GM12878 (cell line): ENCODE measurements at regions not wholly inside any gene's neighbourhood (a gene's known extent, or its start where the extent isn't known, plus 50 kb on each side); places are given as distances from the start of the nearest gene placed in this dataset.

Experiments used
- ATAC-seq: fragments of 200-7000 bp; cut with Tn5 transposase; 3 replicates; pipeline ENCODE4 v1.9.1; 2020; ENCODE audit warnings: mild to moderate bottlenecking, moderate library complexity
- BruUV-seq: library from RNA; stranded (reverse); fragments of 400-500 nt; replicated peaks from 2 replicates; lab custom pipeline; 2021; lab: Mats Ljungman, UMichigan
- CTCF ChIA-PET: fragments of 300-600 bp; sonication (Branson Sonifier 250); formaldehyde crosslinking; extraction: SDS; loops from one replicate; lab custom pipeline; 2021; ENCODE audit warnings: inconsistent platforms; lab: Yijun Ruan, JAX
- POLR2A ChIA-PET: fragments of 350-600 bp; formaldehyde crosslinking; extraction: SDS; loops from one replicate; lab custom pipeline; 2021; ENCODE audit warnings: inconsistent platforms; lab: Charles Lee
- RAD21 ChIA-PET: fragments of 300-600 bp; sonication (Branson Sonifier 250); formaldehyde crosslinking; loops from one replicate; lab custom pipeline; 2023; ENCODE audit warnings: antibody characterized with exemption; ENCODE audit not compliant: unreplicated experiment; lab: Charles Lee
- SMC1A ChIA-PET: fragments of 300-600 bp; sonication (Branson Sonifier 250); formaldehyde crosslinking; loops from one replicate; lab custom pipeline; 2023; ENCODE audit not compliant: unreplicated experiment, uncharacterized antibody; lab: Charles Lee
- DNase-seq: peaks from one replicate; pipeline ENCODE4 v3.0.0-alpha.2; 2011; ENCODE audit warnings: low read depth, low spot score
- FAIRE-seq: peaks from 3 replicates; lab custom pipeline; 2011; peaks lifted over from hg19 to GRCh38; lab: Jason Lieb, UNC
- H2AFZ ChIP-seq: 2 replicates; pipeline ENCODE4 v1.6.0; 2011; ENCODE audit warnings: low read depth, low read length, control low read depth; ENCODE audit not compliant: control insufficient read depth
- H3K27ac ChIP-seq: 2 replicates; pipeline ENCODE4 v1.5.1; 2011; ENCODE audit warnings: control low read depth; ENCODE audit not compliant: control insufficient read depth, insufficient read depth
- H3K27me3 ChIP-seq, 2 experiments: replicated peaks in 1 of 2; 2 replicates each; pipeline versions ENCODE4 v1.6.0 to v1.6.1; 2011; ENCODE audit warnings: low read length in 1 of 2; ENCODE audit not compliant: control insufficient read depth in 2 of 2, insufficient read depth in 2 of 2
- H3K36me3 ChIP-seq, 2 experiments: 2 replicates each; pipeline ENCODE4 v1.5.1; 2011; ENCODE audit warnings: low read length in 1 of 2; ENCODE audit not compliant: control insufficient read depth in 2 of 2, insufficient read depth in 2 of 2
- H3K4me1 ChIP-seq: 2 replicates; pipeline ENCODE4 v1.6.1; 2011; ENCODE audit warnings: mild to moderate bottlenecking, low read length, moderate library complexity, mixed read lengths; ENCODE audit not compliant: control insufficient read depth, insufficient read depth
- H3K4me2 ChIP-seq: 2 replicates; pipeline ENCODE4 v1.6.0; 2011; ENCODE audit warnings: control low read depth; ENCODE audit not compliant: control insufficient read depth, insufficient read depth
- H3K4me3 ChIP-seq: fragments of 200-600 bp; sonication (generic); 2 replicates; pipeline ENCODE4 v1.5.1; 2016
- H3K79me2 ChIP-seq: 2 replicates; pipeline ENCODE4 v1.6.0; 2011; ENCODE audit warnings: low read length; ENCODE audit not compliant: control insufficient read depth, insufficient read depth
- H3K9ac ChIP-seq: 2 replicates; pipeline ENCODE4 v1.8.0; 2011; ENCODE audit warnings: low read length, control low read depth, mixed read lengths; ENCODE audit not compliant: control insufficient read depth, insufficient read depth
- H3K9me3 ChIP-seq: replicated peaks from 3 replicates; pipeline ENCODE4 v1.5.1; 2011; ENCODE audit warnings: mild to moderate bottlenecking, low read length; ENCODE audit not compliant: control insufficient read depth, insufficient read depth
- H4K20me1 ChIP-seq: 2 replicates; pipeline ENCODE4 v1.6.0; 2011; ENCODE audit not compliant: control insufficient read depth, insufficient read depth
- ATF7 ChIP-seq: fragments of 450-650 bp; IDR thresholded peaks from 2 replicates; pipeline ENCODE4 v1.6.1; 2016; ENCODE audit warnings: low read depth, mild to moderate bottlenecking
- BCLAF1 ChIP-seq: fragments of 450-650 bp; IDR thresholded peaks from 2 replicates; pipeline ENCODE4 v1.6.1; 2017; ENCODE audit warnings: antibody characterized with exemption, mild to moderate bottlenecking, moderate library complexity
- CEBPB ChIP-seq, 2 experiments: fragments of 150-350 bp in 1 of 2; IDR thresholded peaks; 2 replicates each; pipeline ENCODE4 v1.6.1; 2012 to 2014; ENCODE audit warnings: low read depth in 2 of 2, low read length in 2 of 2, borderline replicate concordance in 1 of 2, inconsistent platforms in 1 of 2
- CHD1 ChIP-seq: IDR thresholded peaks from 2 replicates; pipeline ENCODE4 v1.6.1; 2012; ENCODE audit warnings: low read depth, low read length, improper control_type of control experiment
- CREB1 ChIP-seq: IDR thresholded peaks from 2 replicates; pipeline ENCODE4 v1.6.1; 2012; ENCODE audit warnings: low read depth, mild to moderate bottlenecking, inconsistent platforms
- EP300 ChIP-seq, 2 experiments: fragments of 150-350 bp in 1 of 2; IDR thresholded peaks; 2 replicates each; pipeline ENCODE4 v1.6.1; 2011 to 2012; ENCODE audit warnings: low read depth in 2 of 2, low read length in 2 of 2, borderline replicate concordance in 1 of 2, improper control_type of control experiment in 1 of 2, inconsistent platforms in 1 of 2; ENCODE audit not compliant: control insufficient read depth in 1 of 2
- NFIC ChIP-seq: IDR thresholded peaks from 2 replicates; pipeline ENCODE4 v1.6.1; 2012; ENCODE audit warnings: low read depth, mild to moderate bottlenecking, inconsistent platforms, low read length, moderate library complexity
- NR2C2 ChIP-seq: IDR thresholded peaks from 2 replicates; pipeline ENCODE4 v1.6.1; 2011; ENCODE audit warnings: borderline replicate concordance, low read depth; ENCODE audit not compliant: control insufficient read depth, insufficient read length
- RCOR1 ChIP-seq: conservative IDR thresholded peaks from 2 replicates; pipeline ENCODE4 v1.6.1; 2012; ENCODE audit warnings: low read depth, low read length, improper control_type of control experiment
- SIX5 ChIP-seq: IDR thresholded peaks from 2 replicates; pipeline ENCODE4 v1.6.1; 2011; ENCODE audit warnings: mild to moderate bottlenecking, low read depth, low read length, moderate library complexity; ENCODE audit not compliant: severe bottlenecking
- SMAD1 ChIP-seq: fragments of 450-650 bp; IDR thresholded peaks from 2 replicates; pipeline ENCODE4 v1.6.1; 2018; ENCODE audit warnings: mild to moderate bottlenecking, low read depth; ENCODE audit not compliant: partially characterized antibody
- SP1 ChIP-seq: IDR thresholded peaks from one replicate; pipeline ENCODE4 v1.6.1; 2011; ENCODE audit warnings: low read depth, low read length
- STAT3 ChIP-seq: IDR thresholded peaks from 2 replicates; pipeline ENCODE4 v1.6.1; 2011; ENCODE audit warnings: low read depth, low read length, improper control_type of control experiment
- SUZ12 ChIP-seq: fragments of 200-600 bp; sonication (generic); IDR thresholded peaks from one replicate; pipeline ENCODE4 v1.6.1; 2018; ENCODE audit warnings: antibody characterized with exemption, mild to moderate bottlenecking; ENCODE audit not compliant: unreplicated experiment
- TCF3 ChIP-seq: IDR thresholded peaks from 2 replicates; pipeline ENCODE4 v1.6.1; 2012; ENCODE audit warnings: low read depth, mild to moderate bottlenecking, low read length, borderline replicate concordance; ENCODE audit not compliant: insufficient read depth
- YBX1 ChIP-seq: fragments of 450-650 bp; IDR thresholded peaks from 2 replicates; pipeline ENCODE4 v1.6.1; 2016; ENCODE audit warnings: antibody characterized with exemption
- ZBTB33 ChIP-seq: fragments of 450-650 bp; IDR thresholded peaks from 2 replicates; pipeline ENCODE4 v1.6.1; 2017; ENCODE audit warnings: mild to moderate bottlenecking
- WGBS: methylation state at CpG from one replicate; pipeline ENCODE4 v1.1.6; 2016; ENCODE audit warnings: low lambda C conversion rate; ENCODE audit not compliant: insufficient replicate concordance, insufficient coverage; ENCODE audit errors: missing lambda C conversion rate; 5-methylcytosine and 5-hydroxymethylcytosine counted together
- in situ Hi-C: fragments of 300-500 bp; cut with MboI; formaldehyde crosslinking; loops from 9 replicates; pipeline ENCODE4 v1.14.3; 2018; ENCODE audit warnings: mixed read lengths
- intact Hi-C: fragments of 100-400 bp; cut with micrococcal nuclease; formaldehyde crosslinking; loops from one replicate; pipeline ENCODE4 v1.14.2; 2022; ENCODE audit not compliant: unreplicated experiment
- TF ChIP-seq, protein P1 (sequence below): IDR thresholded peaks from 2 replicates; pipeline ENCODE4 v1.6.1; 2012; ENCODE audit warnings: low read depth, low read length, improper control_type of control experiment
- TF ChIP-seq, protein P2 (sequence below): IDR thresholded peaks from 2 replicates; pipeline ENCODE4 v1.6.1; 2011; ENCODE audit warnings: borderline replicate concordance, low read depth, mild to moderate bottlenecking, moderate library complexity, mixed read lengths, low read length; ENCODE audit not compliant: insufficient read depth; ENCODE audit errors: extremely low read length

DNA sequence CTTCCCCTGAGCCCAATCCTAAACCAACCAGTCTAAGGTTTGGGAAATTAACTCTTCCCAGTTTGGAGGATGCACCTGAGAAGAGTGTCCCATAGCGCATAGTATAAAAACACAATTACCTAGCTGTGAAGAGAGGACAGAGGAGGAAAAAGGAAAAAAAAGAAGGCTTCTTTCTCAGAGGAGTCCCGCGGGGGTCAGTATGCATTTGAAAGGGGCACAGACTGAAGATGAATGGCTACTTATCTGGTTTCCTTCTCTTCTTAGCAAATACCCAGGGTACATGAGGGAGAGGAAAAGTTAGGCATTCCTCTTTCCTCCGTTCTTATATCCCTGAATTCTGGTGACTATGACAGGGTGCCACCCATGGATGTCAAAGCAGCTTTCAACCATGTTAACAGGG is 96.9 kb downstream of the TMEM47 start (continued):
- no peak for TF ChIP-seq BCLAF1
- TF ChIP-seq ZBTB33: no peak
- no peak for TF ChIP-seq CREB1
- TF ChIP-seq SIX5: no peak
- TF ChIP-seq YBX1: no peak
- no peak for TF ChIP-seq STAT3
- TF ChIP-seq TCF3: no peak
- no peak for TF ChIP-seq ATF7
- no peak for TF ChIP-seq NR2C2
- TF ChIP-seq CHD1: no peak
- TF ChIP-seq, all 136 proteins: peak for 0

- no peak for DNase-seq
- in situ Hi-C loops: no loop called here
- no peak overlapping the region for H3K9ac ChIP-seq
- no peak overlapping the region for H3K27ac ChIP-seq
- 0% methylated on average over 1 of the region's 1 CpG for WGBS
- no peaks in the 10 kb centered on the region for H4K20me1 ChIP-seq
- H3K4me3 ChIP-seq: no peak overlapping the region
- peak; percentile 72 for ATAC-seq
- H3K36me3 ChIP-seq: no peaks in the 10 kb centered on the region
- no peak overlapping the region for H3K4me2 ChIP-seq
- H3K27me3 ChIP-seq: no peaks in the 10 kb centered on the region
- RAD21 ChIA-PET: no interaction called here
- BruUV-seq: no TSS peak
- FAIRE-seq: no peak
- no peaks in the 10 kb centered on the region for H3K4me1 ChIP-seq
- no peak overlapping the region for H2AFZ ChIP-seq
- CTCF ChIA-PET: no interaction called here
- POLR2A ChIA-PET: no interaction called here
- SMC1A ChIA-PET: no interaction called here
- H3K9me3 ChIP-seq: no peaks in the 10 kb centered on the region; the same call in 1 of the 3 replicates
- H3K79me2 ChIP-seq: no peaks in the 10 kb centered on the region
- intact Hi-C loops: no loop called here
- no peak for TF ChIP-seq SMAD1
- TF ChIP-seq, protein P1, sequence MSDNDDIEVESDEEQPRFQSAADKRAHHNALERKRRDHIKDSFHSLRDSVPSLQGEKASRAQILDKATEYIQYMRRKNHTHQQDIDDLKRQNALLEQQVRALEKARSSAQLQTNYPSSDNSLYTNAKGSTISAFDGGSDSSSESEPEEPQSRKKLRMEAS: no peak
- TF ChIP-seq SP1: no peak
- TF ChIP-seq, protein P2, sequence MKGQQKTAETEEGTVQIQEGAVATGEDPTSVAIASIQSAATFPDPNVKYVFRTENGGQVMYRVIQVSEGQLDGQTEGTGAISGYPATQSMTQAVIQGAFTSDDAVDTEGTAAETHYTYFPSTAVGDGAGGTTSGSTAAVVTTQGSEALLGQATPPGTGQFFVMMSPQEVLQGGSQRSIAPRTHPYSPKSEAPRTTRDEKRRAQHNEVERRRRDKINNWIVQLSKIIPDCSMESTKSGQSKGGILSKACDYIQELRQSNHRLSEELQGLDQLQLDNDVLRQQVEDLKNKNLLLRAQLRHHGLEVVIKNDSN: no peak
- no peak for TF ChIP-seq NFIC
- no peak for TF ChIP-seq SUZ12
- no peak for TF ChIP-seq CEBPB (IDR thresholded peaks at IDR 0.05; ENCODE audit: borderline replicate concordance in 1 of 2, low read depth in 2 of 2, low read length in 2 of 2)
- TF ChIP-seq EP300 (IDR thresholded peaks at IDR 0.05; ENCODE audit: borderline replicate concordance in 1 of 2, control insufficient read depth in 1 of 2, low read depth in 2 of 2, low read length in 2 of 2): no peak
- no peak for TF ChIP-seq RCOR1
Measured at GRCh38 chrX:34559325-34559724, 97.8 kb downstream of the TMEM47 start.
